Suppressor macrophage (primary cell): ENCODE measurements at regions not wholly inside any gene's neighbourhood (a gene's known extent, or its start where the extent isn't known, plus 50 kb on each side); places are given as distances from the start of the nearest gene placed in this dataset.

Experiments used
- DNase-seq, 4 experiments: peaks; one replicate each; pipeline ENCODE4 v3.0.0-alpha.2; 2020 to 2022

GRCh38 chr2:30310371-30310770 is 79.0 kb downstream of the LBH start:
- DNase-seq: no peak

DNA sequence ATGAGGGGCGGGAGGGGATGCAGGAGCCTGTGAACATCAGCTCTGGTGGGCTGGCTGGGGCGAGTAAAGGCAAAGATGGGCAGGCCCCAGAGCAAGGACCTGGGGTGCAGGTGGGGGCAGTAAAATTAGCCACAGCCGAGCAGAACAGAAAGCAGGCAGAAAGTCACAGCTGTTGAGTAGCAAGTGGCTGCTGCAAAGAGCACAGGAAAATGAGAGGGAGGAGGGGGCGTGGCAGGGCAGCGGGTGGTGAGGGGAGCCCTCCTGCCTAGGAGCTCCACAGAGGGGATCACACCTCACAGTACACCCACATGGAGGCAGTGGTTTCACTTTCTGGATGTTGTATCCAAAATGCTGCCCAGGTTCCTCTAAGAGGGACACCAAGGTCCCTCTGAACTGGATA is 79.6 kb downstream of the LBH start:
- DNase-seq: no peak

- no peak for DNase-seq
Measured at GRCh38 chr2:30311711-30312110, 80.4 kb downstream of the LBH start.

GRCh38 chr2:30312916-30313315 is 81.6 kb downstream of the LBH start:
- DNase-seq: no peak

DNA sequence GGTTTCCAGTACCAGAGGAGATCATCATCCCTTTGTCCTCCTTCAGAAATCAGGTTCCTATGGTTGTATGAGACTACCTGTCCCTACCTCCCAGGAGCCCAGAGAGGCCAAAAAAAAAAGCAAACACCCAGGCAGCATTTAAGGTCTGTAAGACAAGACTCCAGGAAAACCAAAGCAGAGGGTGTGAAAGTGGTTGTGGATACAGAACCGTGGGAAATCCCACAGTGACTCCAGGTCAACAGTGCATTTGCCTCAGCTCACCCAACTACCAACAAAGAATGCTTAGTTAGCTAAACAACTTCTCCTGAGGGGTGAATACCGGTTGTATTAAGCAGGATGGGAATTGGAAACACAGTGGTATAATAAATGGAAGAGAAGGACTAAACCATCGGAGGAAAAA is 83.6 kb downstream of the LBH start:
- DNase-seq: no peak

DNA sequence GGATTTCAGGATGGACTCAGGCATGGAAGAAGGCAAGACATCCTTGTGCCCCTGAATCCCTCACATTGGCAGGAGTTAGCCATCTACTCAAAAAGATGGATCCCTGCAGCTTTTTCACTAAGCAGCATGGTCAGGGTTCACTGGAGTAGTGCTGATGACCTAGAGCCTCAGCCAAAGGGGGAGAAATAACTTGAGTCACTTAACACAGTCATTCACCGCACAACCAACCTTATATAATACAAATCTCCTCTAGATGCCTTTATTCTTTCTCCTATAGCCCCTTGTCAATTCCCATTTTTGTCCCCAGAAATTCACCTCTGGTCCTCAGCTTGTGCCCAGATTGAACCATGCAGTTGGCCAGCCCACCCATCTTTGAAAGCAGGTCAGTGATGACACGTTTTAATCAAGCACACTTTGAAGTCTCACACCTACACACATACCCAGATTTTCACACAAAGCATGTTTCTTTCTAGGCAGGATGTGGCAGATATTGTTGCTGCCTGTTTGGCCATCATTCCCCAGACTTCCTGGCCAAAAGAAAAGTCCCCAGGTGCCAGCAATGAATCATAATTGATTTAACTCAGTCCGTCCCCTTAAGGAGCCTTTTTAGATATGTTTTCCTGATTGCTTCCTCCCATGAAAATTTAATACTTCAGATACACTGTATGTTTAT is 84.2 kb downstream of the LBH start:
- no peak for DNase-seq

GRCh38 chr2:30316408-30316807 is 85.1 kb downstream of the LBH start:
- DNase-seq: no peak

DNA sequence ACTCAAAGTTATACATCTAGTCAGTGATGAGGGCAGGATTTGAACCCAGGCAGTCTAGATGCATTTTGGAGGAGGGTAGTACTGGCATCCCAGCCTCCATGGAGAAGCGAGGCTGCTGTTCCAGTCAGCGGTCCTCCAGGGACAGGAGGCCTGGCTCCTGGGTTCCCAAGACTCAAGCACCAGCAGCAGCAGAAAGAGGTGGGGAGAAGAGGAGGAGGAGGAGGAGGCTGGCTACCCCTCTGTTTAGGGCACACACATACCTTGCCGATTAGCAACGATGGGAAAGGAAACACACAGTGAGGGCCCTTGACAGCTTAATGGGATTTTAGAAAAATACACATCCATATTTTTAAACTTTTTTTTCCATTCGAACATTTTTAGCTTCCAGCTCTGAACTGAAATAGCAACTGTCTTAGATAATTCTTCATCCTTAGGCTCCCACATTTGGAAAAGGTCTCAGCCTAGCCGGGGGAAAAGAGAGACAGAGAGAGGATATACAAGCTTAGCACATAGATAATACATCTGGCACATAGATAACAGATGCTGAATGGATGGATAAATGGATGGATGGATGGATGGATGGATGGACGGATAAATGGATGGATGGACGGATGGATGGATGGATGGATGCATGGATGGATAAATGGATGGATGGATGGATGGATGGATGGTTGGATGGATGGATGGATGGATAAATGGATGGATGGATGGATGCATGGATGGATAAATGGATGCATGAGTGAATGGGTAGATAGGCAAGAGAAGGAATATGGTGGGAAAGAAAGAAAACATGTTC is 87.9 kb downstream of the LBH start:
- no peak for DNase-seq

DNA sequence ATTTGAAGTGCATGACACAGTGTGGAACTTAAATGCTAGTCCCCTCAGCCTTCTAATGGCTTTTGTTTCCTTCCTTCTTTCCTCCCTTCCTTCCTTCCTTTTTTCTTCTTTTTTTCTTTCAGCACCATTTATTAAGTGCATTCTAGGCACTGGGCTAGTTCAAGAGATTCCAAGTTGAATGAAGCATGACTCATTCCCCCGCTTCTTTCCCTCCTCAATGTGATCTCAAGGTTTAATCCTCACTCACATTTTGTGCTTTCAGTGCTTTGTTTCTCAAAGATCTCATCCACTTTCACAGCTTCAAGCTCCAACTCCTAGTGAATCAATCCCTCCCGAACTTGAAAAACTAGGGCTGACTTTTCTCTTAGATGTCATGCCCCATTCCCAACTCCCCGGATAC is 90.1 kb downstream of the LBH start:
- DNase-seq: no peak

DNA sequence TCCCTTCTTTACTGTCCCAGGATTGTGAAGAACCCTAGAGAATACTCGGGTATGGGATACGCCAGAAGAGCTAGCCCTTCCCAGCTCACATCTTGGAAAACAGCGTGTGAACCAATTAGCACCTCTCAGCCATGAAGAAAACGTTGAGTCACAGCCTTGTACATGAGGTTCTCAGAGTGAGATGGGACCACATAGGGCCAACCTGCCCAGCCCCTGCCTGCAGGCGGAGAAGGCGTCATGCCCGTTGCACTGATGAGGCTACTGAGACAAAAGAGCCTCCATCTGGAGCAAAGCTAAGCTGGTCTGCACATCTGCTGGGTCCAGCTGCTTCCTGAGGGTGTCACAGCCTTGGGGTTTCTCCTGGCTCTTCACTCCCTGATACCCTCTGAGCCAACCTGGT is 92.2 kb downstream of the LBH start:
- DNase-seq: no peak

- no peak for DNase-seq
Measured at GRCh38 chr2:30324245-30324908, 93.0 kb downstream of the LBH start.

- DNase-seq: no peak
Measured at GRCh38 chr2:30325600-30326328, 94.4 kb downstream of the LBH start.

GRCh38 chr2:30326497-30326896 is 95.2 kb downstream of the LBH start:
- no peak for DNase-seq

- no peak for DNase-seq
Measured at GRCh38 chr2:30331038-30331437, 99.7 kb downstream of the LBH start.

DNA sequence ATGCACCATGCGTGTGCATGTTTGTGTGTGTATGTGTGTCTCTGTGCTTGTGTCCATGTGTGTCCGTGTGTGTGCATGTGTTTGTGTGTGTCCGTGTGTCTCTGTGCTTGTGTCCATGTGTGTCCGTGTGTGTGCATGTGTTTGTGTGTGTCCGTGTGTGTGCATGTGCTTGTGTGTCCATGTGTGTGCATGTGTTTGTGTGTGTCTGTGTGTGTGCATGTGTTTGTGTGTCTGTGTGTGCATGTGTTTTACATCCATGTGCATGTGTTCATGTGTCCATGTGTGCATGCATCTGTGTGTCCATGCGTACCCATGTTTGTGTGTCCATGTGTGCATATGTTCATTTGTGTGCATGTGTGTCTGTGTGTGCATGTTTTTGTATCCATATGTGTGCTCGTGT is 100.5 kb downstream of the LBH start:
- DNase-seq: no peak

- DNase-seq: no peak
Measured at GRCh38 chr2:30332791-30333453, 101.6 kb downstream of the LBH start.

GRCh38 chr2:30334762-30335363 is 103.5 kb downstream of the LBH start:
- no peak for DNase-seq

GRCh38 chr2:30336084-30336483 is 104.8 kb downstream of the LBH start:
- no peak for DNase-seq

- peak in 3 of 4 experiments; percentile 7 to 28 (median 18) for DNase-seq
Measured at GRCh38 chr2:30336978-30337841, 105.9 kb downstream of the LBH start.

DNA sequence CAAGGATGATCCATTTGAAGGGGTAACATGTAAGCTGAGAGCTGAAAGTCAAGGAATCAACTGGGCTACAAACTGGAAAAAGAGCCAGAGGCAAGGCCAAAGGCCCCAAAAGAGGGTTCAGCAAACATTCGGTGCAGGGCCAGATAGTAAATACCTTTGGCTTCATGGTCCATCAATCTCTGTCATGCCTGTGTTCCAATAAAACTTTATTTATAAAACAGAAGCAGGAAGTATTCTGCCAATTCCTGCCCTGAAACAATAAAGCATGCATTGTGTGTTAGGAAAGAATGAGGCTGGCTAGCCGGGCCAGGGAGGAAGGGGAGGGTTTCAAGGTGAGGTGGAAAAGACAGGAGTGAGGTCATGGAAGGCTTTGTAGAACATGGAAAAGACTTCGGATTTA is 107.1 kb downstream of the LBH start:
- no peak for DNase-seq

GRCh38 chr2:30339071-30339470 is 107.7 kb downstream of the LBH start:
- DNase-seq: no peak
